HepG2 (cell line): ENCODE measurements at regions not wholly inside any gene's neighbourhood (a gene's known extent, or its start where the extent isn't known, plus 50 kb on each side); places are given as distances from the start of the nearest gene placed in this dataset.

Experiments
- ATAC-seq: fragments of 200-7000 bp; cut with Tn5 transposase; 3 replicates; pipeline ENCODE4 v1.9.1; 2020; ENCODE audit warnings: mild to moderate bottlenecking, moderate library complexity
- BruUV-seq: library from RNA; stranded (reverse); fragments of 400-500 nt; replicated peaks from 2 replicates; lab custom pipeline; 2021; lab: Mats Ljungman, UMichigan
- CTCF ChIA-PET: fragments of 300-600 bp; formaldehyde crosslinking; extraction: SDS; loops from one replicate; lab custom pipeline; 2021; ENCODE audit warnings: low total read pairs, inconsistent platforms, low intra/inter-chr PET ratio; lab: Yijun Ruan, JAX
- POLR2A ChIA-PET: fragments of 350-600 bp; sonication (Branson Sonifier 250); formaldehyde crosslinking; loops from one replicate; lab custom pipeline; 2020; ENCODE audit warnings: antibody characterized with exemption, inconsistent platforms; lab: Yijun Ruan, JAX
- DNase-seq: peaks from one replicate; pipeline ENCODE4 v3.0.0-alpha.2; 2015; ENCODE audit warnings: low spot score
- FAIRE-seq: peaks from 3 replicates; lab custom pipeline; 2011; peaks lifted over from hg19 to GRCh38; lab: Jason Lieb, UNC
- H2AFZ ChIP-seq: one replicate; pipeline ENCODE4 v1.6.1; 2011; ENCODE audit warnings: low read length, inconsistent platforms
- H3K27ac ChIP-seq: fragments of 300-600 bp; 3 replicates; pipeline ENCODE4 v1.8.0; 2011; ENCODE audit warnings: mixed run types, mild to moderate bottlenecking, mixed read lengths, low read length, inconsistent platforms; ENCODE audit not compliant: insufficient read depth; ENCODE audit errors: extremely low read length
- H3K27me3 ChIP-seq, 2 experiments: fragments of 200-600 bp in 1 of 2; 2 replicates in 1 of 2; 3 replicates in 1 of 2; pipeline versions ENCODE4 v1.6.0 to v1.8.0; 2011; ENCODE audit warnings: low read length in 2 of 2, mild to moderate bottlenecking in 2 of 2, moderate library complexity in 2 of 2, inconsistent platforms in 1 of 2; ENCODE audit not compliant: insufficient read depth in 2 of 2, control insufficient read depth in 1 of 2
- H3K36me3 ChIP-seq, 2 experiments: fragments of 200-600 bp in 1 of 2; replicated peaks in 1 of 2; 2 replicates in 1 of 2; 3 replicates in 1 of 2; pipeline versions ENCODE4 v1.5.1 to v1.8.0; 2011; ENCODE audit warnings: low read length in 2 of 2, inconsistent platforms in 1 of 2; ENCODE audit not compliant: insufficient read depth in 2 of 2, control insufficient read depth in 1 of 2
- H3K4me1 ChIP-seq: 2 replicates; pipeline ENCODE4 v1.5.1; 2012; ENCODE audit warnings: low read length, inconsistent platforms; ENCODE audit not compliant: insufficient read depth
- H3K4me2 ChIP-seq: 2 replicates; pipeline ENCODE4 v1.6.0; 2011; ENCODE audit warnings: low read depth, low read length, inconsistent platforms
- H3K4me3 ChIP-seq, 3 experiments: fragments of 200-600 bp in 1 of 3; sonication (generic), shearing (Covaris generic) in 1 of 3; replicated peaks in 1 of 3; 2 replicates each; pipeline ENCODE4 v1.5.1; 2011 to 2016; ENCODE audit warnings: low read length in 3 of 3, inconsistent platforms in 2 of 3, low read depth in 2 of 3, mild to moderate bottlenecking in 2 of 3, control low read depth in 1 of 3, mixed read lengths in 1 of 3; ENCODE audit not compliant: insufficient read depth in 1 of 3
- H3K79me2 ChIP-seq: one replicate; pipeline ENCODE4 v1.6.1; 2011; ENCODE audit warnings: low read length, inconsistent platforms; ENCODE audit not compliant: insufficient read depth
- H3K9ac ChIP-seq: 2 replicates; pipeline ENCODE4 v1.6.0; 2011; ENCODE audit warnings: mild to moderate bottlenecking, low read depth, low read length, inconsistent platforms; ENCODE audit not compliant: insufficient read depth
- H3K9me3 ChIP-seq: 2 replicates; pipeline ENCODE4 v1.5.1; 2012; ENCODE audit warnings: mild to moderate bottlenecking, low read length
- H4K20me1 ChIP-seq: 2 replicates; pipeline ENCODE4 v1.6.0; 2011; ENCODE audit warnings: inconsistent platforms, mild to moderate bottlenecking, low read length, moderate library complexity; ENCODE audit not compliant: insufficient read depth
- EHMT2 ChIP-seq: fragments of 200-600 bp; sonication (generic); IDR thresholded peaks from 2 replicates; pipeline ENCODE4 v1.7.0; 2017; ENCODE audit warnings: antibody characterized with exemption, low read depth, low read length, borderline replicate concordance
- HNRNPL ChIP-seq: fragments of 200-400 bp; formaldehyde crosslinking; IDR thresholded peaks from 2 replicates; pipeline ENCODE4 v1.6.1; 2017; ENCODE audit warnings: mild to moderate bottlenecking, low read depth, low read length
- MAFK ChIP-seq, 2 experiments: IDR thresholded peaks in 1 of 2; conservative IDR thresholded peaks in 1 of 2; 2 replicates each; pipeline ENCODE4 v1.6.1; 2011; ENCODE audit warnings: improper control_type of control experiment in 2 of 2, low read length in 2 of 2
- RAD21 ChIP-seq: fragments of 450-650 bp; formaldehyde crosslinking; IDR thresholded peaks from 2 replicates; pipeline ENCODE4 v1.5.0; 2020; ENCODE audit warnings: mild to moderate bottlenecking
- ZBTB1 ChIP-seq: sonication (generic); formaldehyde crosslinking; IDR thresholded peaks from 2 replicates; pipeline ENCODE4 v1.4.0; 2020; ENCODE audit warnings: missing genetic modification reagents, borderline replicate concordance
- ZNF121 ChIP-seq: sonication (generic); formaldehyde crosslinking; IDR thresholded peaks from 2 replicates; pipeline ENCODE4 v1.5.0; 2020; ENCODE audit warnings: mild to moderate bottlenecking, missing genetic modification reagents
- ZNF224 ChIP-seq: sonication (generic); formaldehyde crosslinking; IDR thresholded peaks from 2 replicates; pipeline ENCODE4 v1.5.0; 2020; ENCODE audit warnings: mild to moderate bottlenecking, missing genetic modification reagents
- ZNF24 ChIP-seq: fragments of 450-650 bp; IDR thresholded peaks from 2 replicates; pipeline ENCODE4 v1.6.1; 2017; ENCODE audit warnings: antibody characterized with exemption, mild to moderate bottlenecking
- ZNF547 ChIP-seq: sonication (generic); formaldehyde crosslinking; IDR thresholded peaks from 2 replicates; pipeline ENCODE4 v1.5.1; 2020; ENCODE audit warnings: mild to moderate bottlenecking, missing genetic modification reagents
- WGBS: methylation state at CpG from one replicate; pipeline ENCODE4 v1.1.6; 2017; ENCODE audit warnings: low lambda C conversion rate; 5-methylcytosine and 5-hydroxymethylcytosine counted together
- in situ Hi-C: cut with HindIII; loops from 2 replicates; pipeline ENCODE4 v1.10.0; 2017; ENCODE audit warnings: low pct_unique_long_range_greater_than_20kb; ENCODE audit not compliant: extremely low pct_ligation_motif_present
- intact Hi-C: fragments of 100-400 bp; cut with micrococcal nuclease; formaldehyde crosslinking; loops from one replicate; pipeline ENCODE4 v1.10.0; 2022; ENCODE audit not compliant: unreplicated experiment
- TF ChIP-seq, protein P1 (sequence below): sonication (generic); formaldehyde crosslinking; IDR thresholded peaks from 2 replicates; pipeline ENCODE4 v1.5.1; 2020; ENCODE audit warnings: missing genetic modification reagents, mild to moderate bottlenecking, borderline replicate concordance
- TF ChIP-seq, protein P2 (sequence below): IDR thresholded peaks from 2 replicates; pipeline ENCODE4 v1.6.1; 2016; ENCODE audit warnings: control low read depth
- TF ChIP-seq, protein P3 (sequence below): conservative IDR thresholded peaks from 2 replicates; pipeline ENCODE4 v1.6.1; 2018; ENCODE audit warnings: missing genetic modification reagents

DNA sequence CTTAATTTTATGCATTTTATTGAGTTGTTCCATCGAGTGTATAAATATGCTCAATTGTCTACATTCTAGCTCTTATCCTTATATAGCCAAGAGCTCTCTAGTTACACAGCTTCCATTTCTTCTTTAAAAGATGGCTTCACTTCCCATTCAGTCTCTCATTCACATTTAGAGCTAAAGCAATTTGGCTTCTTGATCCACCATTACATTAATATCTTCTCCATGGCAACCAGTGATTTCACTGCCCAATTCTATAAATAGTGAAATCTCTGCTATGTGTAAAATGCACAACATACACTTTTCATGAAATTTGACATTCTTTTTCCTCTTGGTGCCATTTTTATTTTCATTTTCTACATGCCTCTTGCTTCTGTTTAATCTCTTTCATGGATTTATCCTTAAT is 696.9 kb upstream of the ATXN8OS start (continued):
- TF ChIP-seq, protein P1, sequence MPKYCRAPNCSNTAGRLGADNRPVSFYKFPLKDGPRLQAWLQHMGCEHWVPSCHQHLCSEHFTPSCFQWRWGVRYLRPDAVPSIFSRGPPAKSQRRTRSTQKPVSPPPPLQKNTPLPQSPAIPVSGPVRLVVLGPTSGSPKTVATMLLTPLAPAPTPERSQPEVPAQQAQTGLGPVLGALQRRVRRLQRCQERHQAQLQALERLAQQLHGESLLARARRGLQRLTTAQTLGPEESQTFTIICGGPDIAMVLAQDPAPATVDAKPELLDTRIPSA (CRISPR knock-in tag) = no peak
- TF ChIP-seq, protein P2, sequence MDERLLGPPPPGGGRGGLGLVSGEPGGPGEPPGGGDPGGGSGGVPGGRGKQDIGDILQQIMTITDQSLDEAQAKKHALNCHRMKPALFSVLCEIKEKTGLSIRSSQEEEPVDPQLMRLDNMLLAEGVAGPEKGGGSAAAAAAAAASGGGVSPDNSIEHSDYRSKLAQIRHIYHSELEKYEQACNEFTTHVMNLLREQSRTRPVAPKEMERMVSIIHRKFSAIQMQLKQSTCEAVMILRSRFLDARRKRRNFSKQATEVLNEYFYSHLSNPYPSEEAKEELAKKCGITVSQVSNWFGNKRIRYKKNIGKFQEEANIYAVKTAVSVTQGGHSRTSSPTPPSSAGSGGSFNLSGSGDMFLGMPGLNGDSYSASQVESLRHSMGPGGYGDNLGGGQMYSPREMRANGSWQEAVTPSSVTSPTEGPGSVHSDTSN = no peak
- TF ChIP-seq ZNF547 (CRISPR knock-in tag) = no peak
- TF ChIP-seq ZNF121 (CRISPR knock-in tag) = no peak

DNA sequence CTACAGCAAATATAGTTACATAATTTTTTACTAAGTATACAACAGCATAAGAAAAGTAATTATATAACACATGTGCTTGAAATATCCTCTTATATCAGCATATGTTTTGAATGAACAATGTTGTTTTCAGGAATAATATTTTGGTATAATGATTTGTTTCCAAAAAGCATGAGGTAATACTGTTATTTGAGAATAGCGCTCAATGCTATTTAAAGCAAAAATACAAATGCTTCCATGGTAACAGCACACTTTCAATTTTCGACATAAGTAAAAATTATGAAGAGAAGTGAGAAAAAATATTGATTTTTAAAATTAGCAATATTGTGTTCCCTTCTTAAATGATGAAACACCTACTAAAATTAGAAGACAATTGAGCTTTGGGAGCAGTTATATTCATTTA is 715.9 kb upstream of the ATXN8OS start:
- CTCF ChIA-PET = no interaction called here
- BruUV-seq = no TSS peak
- POLR2A ChIA-PET = no interaction called here
- ATAC-seq = no peak
- in situ Hi-C loops = no loop called here
- no peak for FAIRE-seq
- Histone ChIP-seq H3K4me3 (no peak overlapping the region), H3K4me2 (no peak overlapping the region), H3K9me3 (no peaks in the 10 kb centered on the region), H3K27me3 (no peaks in the 10 kb centered on the region), H3K79me2 (no peaks in the 10 kb centered on the region), H3K9ac (no peak overlapping the region), H3K36me3 (no peaks in the 10 kb centered on the region), H4K20me1 (no peaks in the 10 kb centered on the region), H3K27ac (no peak overlapping the region), H3K4me1 (no peaks in the 10 kb centered on the region), H2AFZ (no peak overlapping the region)
- intact Hi-C loops = no loop called here
- no peak for DNase-seq
- 25% methylated on average over 2 of the region's 2 CpGs for WGBS
- TF ChIP-seq ZNF24 = no peak
- no peak for TF ChIP-seq MAFK (conservative IDR thresholded peaks at IDR 0.05 in 1 of 2, IDR thresholded peaks at IDR 0.05 in 1 of 2; ENCODE audit: low read length in 2 of 2)
- no peak for TF ChIP-seq EHMT2
- no peak for TF ChIP-seq ZBTB1 (CRISPR knock-in tag)
- TF ChIP-seq HNRNPL = no peak
- TF ChIP-seq, protein P3, sequence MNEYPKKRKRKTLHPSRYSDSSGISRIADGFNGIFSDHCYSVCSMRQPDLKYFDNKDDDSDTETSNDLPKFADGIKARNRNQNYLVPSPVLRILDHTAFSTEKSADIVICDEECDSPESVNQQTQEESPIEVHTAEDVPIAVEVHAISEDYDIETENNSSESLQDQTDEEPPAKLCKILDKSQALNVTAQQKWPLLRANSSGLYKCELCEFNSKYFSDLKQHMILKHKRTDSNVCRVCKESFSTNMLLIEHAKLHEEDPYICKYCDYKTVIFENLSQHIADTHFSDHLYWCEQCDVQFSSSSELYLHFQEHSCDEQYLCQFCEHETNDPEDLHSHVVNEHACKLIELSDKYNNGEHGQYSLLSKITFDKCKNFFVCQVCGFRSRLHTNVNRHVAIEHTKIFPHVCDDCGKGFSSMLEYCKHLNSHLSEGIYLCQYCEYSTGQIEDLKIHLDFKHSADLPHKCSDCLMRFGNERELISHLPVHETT (CRISPR knock-in tag) = no peak
- no peak for TF ChIP-seq RAD21 (CRISPR knock-in tag)
- TF ChIP-seq ZNF224 = no peak
